Gastroesophageal sphincter (tissue), 4 donors: ENCODE measurements at regions not wholly inside any gene's neighbourhood (a gene's known extent, or its start where the extent isn't known, plus 50 kb on each side); places are given as distances from the start of the nearest gene placed in this dataset.

Experiments used
- ATAC-seq: fragments of 150-250 bp; one replicate; pipeline ENCODE4 v1.9.1; 2016; ENCODE audit warnings: mild to moderate bottlenecking, moderate library complexity
- H3K27ac ChIP-seq, 4 donors: fragments of 200-600 bp; sonication (generic) in 3 of 4; 1 replicate in 3 of 4; 2 replicates in 1 of 4; pipeline ENCODE4 v1.5.1; 2016 to 2019
- H3K27me3 ChIP-seq: fragments of 200-600 bp; sonication (generic); one replicate; pipeline ENCODE4 v1.5.1; 2019
- H3K36me3 ChIP-seq, 2 donors: fragments of 200-600 bp; sonication (generic); one replicate each; pipeline ENCODE4 v1.5.1; 2019; ENCODE audit warnings: control low read depth in 1 of 2
- H3K4me1 ChIP-seq, 3 donors: fragments of 200-600 bp; sonication (generic); 1 replicate in 2 of 3; 2 replicates in 1 of 3; pipeline ENCODE4 v1.5.1; 2016 to 2019; ENCODE audit warnings: control low read depth in 2 of 3
- H3K4me3 ChIP-seq, 2 donors: fragments of 200-600 bp; sonication (generic); one replicate each; pipeline ENCODE4 v1.5.1; 2019; ENCODE audit warnings: mild to moderate bottlenecking in 1 of 2, moderate library complexity in 1 of 2
- H3K9me3 ChIP-seq, 3 donors: fragments of 200-600 bp; sonication (generic); one replicate each; pipeline ENCODE4 v1.5.1; 2017 to 2019; ENCODE audit warnings: control low read depth in 2 of 3
- EP300 ChIP-seq: sonication (generic); formaldehyde crosslinking; IDR thresholded peaks from one replicate; pipeline ENCODE4 v1.6.1; 2017; ENCODE audit warnings: antibody characterized with exemption, mild to moderate bottlenecking
- POLR2A ChIP-seq, 2 donors: fragments of 450-650 bp; IDR thresholded peaks; one replicate each; pipeline ENCODE4 v1.6.1; 2017; ENCODE audit warnings: antibody characterized with exemption in 2 of 2, mild to moderate bottlenecking in 2 of 2, moderate library complexity in 1 of 2
- POLR2AphosphoS5 ChIP-seq: sonication (generic); formaldehyde crosslinking; IDR thresholded peaks from one replicate; pipeline ENCODE4 v1.6.1; 2017; ENCODE audit warnings: antibody characterized with exemption
- WGBS, 2 donors: methylation state at CpG; one replicate each; pipeline ENCODE4 v1.1.5; 2018; ENCODE audit warnings: low coverage in 1 of 2; 5-methylcytosine and 5-hydroxymethylcytosine counted together
- TF ChIP-seq, protein P1 (sequence below), 4 experiments: fragments of 200-600 bp in 2 of 4; fragments of 450-650 bp in 2 of 4; sonication (generic) in 1 of 4; IDR thresholded peaks; one replicate each; pipeline ENCODE4 v1.5.1; 2017 to 2019; ENCODE audit warnings: antibody characterized with exemption in 4 of 4, mild to moderate bottlenecking in 2 of 4, moderate library complexity in 2 of 4

DNA sequence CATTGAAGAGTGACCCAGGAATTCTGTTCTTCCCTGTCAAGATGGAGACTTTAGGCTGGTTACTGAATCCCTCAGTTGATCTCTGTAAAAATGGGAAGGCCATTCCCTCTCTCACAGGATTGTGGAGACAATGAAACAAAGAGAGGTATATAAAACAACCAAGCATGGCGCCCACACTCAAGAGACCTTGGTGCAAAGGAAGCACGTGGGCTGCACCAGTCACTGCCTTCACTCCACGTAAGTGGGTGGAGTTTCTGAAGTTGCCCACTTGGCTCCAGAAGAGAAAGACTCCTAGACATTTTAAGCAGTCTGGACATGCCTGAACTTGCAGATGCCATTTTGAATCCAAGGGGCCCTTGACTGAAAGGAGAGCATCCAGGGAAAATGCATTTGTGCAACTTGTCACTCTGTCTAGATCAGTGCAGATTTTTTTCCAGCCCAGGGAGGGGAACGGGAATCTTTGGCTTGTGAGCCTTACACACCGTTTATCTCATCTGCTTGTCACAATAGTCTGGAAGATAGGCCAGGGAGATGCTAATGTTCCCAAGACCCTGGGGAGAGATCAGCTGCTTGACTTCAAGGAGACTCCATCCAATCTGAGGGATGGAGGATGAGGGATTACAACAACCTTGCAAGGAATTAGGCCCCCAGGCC, 96.9 kb upstream of the TBX3 start:
- no peak overlapping the region for H3K27ac ChIP-seq
- TF ChIP-seq EP300 (no peak), POLR2AphosphoS5 (no peak)
- TF ChIP-seq, protein P1, sequence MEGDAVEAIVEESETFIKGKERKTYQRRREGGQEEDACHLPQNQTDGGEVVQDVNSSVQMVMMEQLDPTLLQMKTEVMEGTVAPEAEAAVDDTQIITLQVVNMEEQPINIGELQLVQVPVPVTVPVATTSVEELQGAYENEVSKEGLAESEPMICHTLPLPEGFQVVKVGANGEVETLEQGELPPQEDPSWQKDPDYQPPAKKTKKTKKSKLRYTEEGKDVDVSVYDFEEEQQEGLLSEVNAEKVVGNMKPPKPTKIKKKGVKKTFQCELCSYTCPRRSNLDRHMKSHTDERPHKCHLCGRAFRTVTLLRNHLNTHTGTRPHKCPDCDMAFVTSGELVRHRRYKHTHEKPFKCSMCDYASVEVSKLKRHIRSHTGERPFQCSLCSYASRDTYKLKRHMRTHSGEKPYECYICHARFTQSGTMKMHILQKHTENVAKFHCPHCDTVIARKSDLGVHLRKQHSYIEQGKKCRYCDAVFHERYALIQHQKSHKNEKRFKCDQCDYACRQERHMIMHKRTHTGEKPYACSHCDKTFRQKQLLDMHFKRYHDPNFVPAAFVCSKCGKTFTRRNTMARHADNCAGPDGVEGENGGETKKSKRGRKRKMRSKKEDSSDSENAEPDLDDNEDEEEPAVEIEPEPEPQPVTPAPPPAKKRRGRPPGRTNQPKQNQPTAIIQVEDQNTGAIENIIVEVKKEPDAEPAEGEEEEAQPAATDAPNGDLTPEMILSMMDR (IDR thresholded peaks at IDR 0.05): no peak
- peaks cover 0 to 5% (median 0%) of the 10 kb centered on the region in 3 donors for H3K4me1 ChIP-seq
- no peak overlapping the region for H3K4me3 ChIP-seq
- WGBS, 2 donors: 50 to 63% methylated on average over 3 to 5 of the region's 5 CpGs
- no peaks in the 10 kb centered on the region for H3K36me3 ChIP-seq
- no peaks in the 10 kb centered on the region for H3K9me3 ChIP-seq
- no peaks in the 10 kb centered on the region for H3K27me3 ChIP-seq
- ATAC-seq: no peak

- Histone ChIP-seq H3K27me3 (no peaks in the 10 kb centered on the region), H3K9me3 (no peaks in the 10 kb centered on the region), H3K4me3 (no peak overlapping the region), H3K4me1 (peaks cover 0 to 5% (median 0%) of the 10 kb centered on the region in 3 donors), H3K36me3 (no peaks in the 10 kb centered on the region), H3K27ac (no peak overlapping the region)
- TF ChIP-seq POLR2AphosphoS5 (no peak), EP300 (no peak), POLR2A (IDR thresholded peaks at IDR 0.05) (no peak)
- TF ChIP-seq, protein P1 (IDR thresholded peaks at IDR 0.05): no peak
- ATAC-seq: no peak
These were observed 95.7 kb upstream of the TBX3 start for GRCh38 chr12:114779647-114780046.

GRCh38 chr12:114779186-114779585, 95.2 kb upstream of the TBX3 start:
- no peak for ATAC-seq
- H3K36me3 ChIP-seq: no peaks in the 10 kb centered on the region
- no peaks in the 10 kb centered on the region for H3K27me3 ChIP-seq
- no peak for TF ChIP-seq POLR2A (IDR thresholded peaks at IDR 0.05)
- TF ChIP-seq, protein P1 (IDR thresholded peaks at IDR 0.05): no peak
- TF ChIP-seq POLR2AphosphoS5: no peak
- TF ChIP-seq EP300: no peak
- peaks cover 0 to 5% (median 0%) of the 10 kb centered on the region in 3 donors for H3K4me1 ChIP-seq
- no peak overlapping the region for H3K4me3 ChIP-seq
- 66 to 78% methylated on average over 1 to 3 of the region's 3 CpGs for WGBS, 2 donors
- no peak overlapping the region for H3K27ac ChIP-seq
- no peaks in the 10 kb centered on the region for H3K9me3 ChIP-seq

DNA sequence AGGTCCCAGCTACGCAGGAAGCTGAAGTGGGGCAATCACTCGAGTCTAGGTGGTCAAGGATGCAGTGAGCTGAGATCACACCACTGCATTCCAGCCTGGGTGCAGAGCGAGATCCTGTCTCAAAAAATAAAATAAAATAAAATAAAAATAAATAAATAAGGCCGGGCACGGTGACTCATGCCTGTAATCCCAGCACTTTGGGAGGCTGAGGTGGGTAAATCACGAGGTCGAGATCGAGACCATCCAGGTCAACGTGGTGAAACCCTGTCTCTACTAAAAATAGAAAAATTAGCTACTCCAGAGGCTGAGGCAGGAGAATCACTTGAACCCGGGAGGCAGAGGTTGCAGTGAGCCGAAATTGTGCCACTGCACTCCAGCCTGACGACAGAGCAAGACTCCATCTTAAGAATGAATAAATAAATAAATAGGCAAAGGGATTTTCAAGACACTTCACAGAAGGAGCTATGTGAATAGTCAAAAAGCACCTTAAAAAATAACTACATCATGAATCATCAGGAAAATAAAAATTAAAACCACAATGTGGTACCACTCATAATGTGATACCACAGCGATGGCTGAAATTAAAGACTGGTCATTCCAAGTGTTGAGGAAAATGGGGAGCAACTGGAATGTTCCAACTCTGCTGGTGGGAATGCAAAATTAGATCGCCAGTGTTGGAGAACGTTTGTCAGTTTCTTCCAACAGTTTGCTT, 92.9 kb upstream of the TBX3 start:
- Histone ChIP-seq H3K4me1 (no peaks in the 10 kb centered on the region), H3K27me3 (no peaks in the 10 kb centered on the region), H3K36me3 (no peaks in the 10 kb centered on the region), H3K9me3 (no peaks in the 10 kb centered on the region), H3K27ac (no peak overlapping the region), H3K4me3 (no peak overlapping the region)
- TF ChIP-seq EP300 (no peak), POLR2AphosphoS5 (no peak), POLR2A (IDR thresholded peaks at IDR 0.05) (no peak)
- TF ChIP-seq, protein P1 (IDR thresholded peaks at IDR 0.05): no peak
- ATAC-seq: no peak
- WGBS, 2 donors: 82 to 86% methylated on average over 4 to 12 of the region's 15 CpGs

- TF ChIP-seq POLR2A (IDR thresholded peaks at IDR 0.05) (no peak), POLR2AphosphoS5 (no peak), EP300 (no peak)
- TF ChIP-seq, protein P1 (IDR thresholded peaks at IDR 0.05): no peak
- H3K4me1 ChIP-seq: no peaks in the 10 kb centered on the region
- H3K4me3 ChIP-seq: no peak overlapping the region
- no peaks in the 10 kb centered on the region for H3K27me3 ChIP-seq
- no peaks in the 10 kb centered on the region for H3K9me3 ChIP-seq
- ATAC-seq: no peak
- WGBS, 2 donors: 92 to 93% methylated on average over 5 of the region's 5 CpGs
- no peaks in the 10 kb centered on the region for H3K36me3 ChIP-seq
- H3K27ac ChIP-seq: no peak overlapping the region
These were observed 90.7 kb upstream of the TBX3 start for GRCh38 chr12:114774699-114775098.
